DMS114 treated with DMSO at 0.1 percent for 48 hours (cell line): ENCODE measurements at regions not wholly inside any gene's neighbourhood (a gene's known extent, or its start where the extent isn't known, plus 50 kb on each side); places are given as distances from the start of the nearest gene placed in this dataset.

ENCODE experiments used
- DNase-seq: peaks from one replicate; lab custom pipeline; 2025; ENCODE audit not compliant: unreplicated experiment; lab: John Stamatoyannopoulos, UW

DNA sequence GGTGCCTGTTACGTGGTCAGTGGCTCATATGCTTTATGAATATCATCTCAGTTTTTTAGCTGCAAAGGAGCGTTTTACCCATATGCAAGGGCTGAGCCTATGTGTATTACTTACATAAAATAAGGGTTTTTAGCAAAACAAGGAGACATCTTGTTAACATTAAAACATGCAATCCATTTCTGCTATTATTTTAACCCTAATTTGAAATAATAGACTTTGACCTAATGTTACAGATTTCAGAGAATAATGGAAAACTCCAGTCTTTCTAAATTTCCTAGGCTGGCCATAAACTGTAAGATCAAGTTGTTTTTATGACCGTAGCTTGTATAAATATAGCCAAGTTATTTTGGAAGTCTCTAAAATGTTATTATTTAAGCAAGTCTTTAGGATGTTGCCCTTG, 121.1 kb upstream of the SEMA6A start:
- no peak for DNase-seq

DNA sequence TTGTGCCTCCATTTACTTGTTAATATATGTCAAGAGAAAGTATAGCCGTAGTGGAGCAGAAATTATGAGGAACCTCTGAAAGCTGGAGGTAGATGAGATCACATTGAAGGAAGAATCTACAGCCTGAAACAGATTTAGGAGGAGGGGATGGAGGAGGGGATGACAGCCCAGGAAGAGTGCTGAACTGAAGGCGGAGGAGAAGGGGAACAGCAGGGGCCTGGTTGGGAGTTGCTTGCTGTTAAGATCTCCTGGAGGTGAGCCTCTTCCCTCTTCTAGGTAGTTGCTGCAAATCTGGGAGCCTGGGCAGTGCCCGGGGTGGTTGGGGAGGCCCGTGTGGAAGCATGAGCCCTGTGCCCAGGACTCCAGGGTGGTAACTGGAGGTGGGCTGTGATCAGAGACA, 111.8 kb upstream of the SEMA6A start:
- no peak for DNase-seq

DNA sequence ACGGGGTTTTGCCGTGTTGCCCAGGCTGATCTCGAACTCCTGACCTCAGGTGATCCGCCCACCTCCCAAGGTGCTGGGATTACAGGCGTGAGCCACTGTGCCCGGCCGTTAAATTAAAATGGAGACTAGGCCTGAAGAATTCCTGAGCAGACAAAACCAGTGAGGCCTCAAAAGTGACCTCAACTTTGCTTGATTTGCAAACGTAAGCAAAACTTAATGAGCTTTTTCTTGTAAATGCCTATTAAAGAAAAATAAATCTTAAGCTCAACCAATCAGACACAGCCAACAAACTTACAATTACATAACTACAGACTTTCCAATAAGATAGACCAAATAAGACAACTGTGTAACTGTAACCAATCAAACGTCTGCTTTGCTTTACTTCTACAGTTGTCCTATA, 111.3 kb upstream of the SEMA6A start:
- DNase-seq, result no peak

DNA sequence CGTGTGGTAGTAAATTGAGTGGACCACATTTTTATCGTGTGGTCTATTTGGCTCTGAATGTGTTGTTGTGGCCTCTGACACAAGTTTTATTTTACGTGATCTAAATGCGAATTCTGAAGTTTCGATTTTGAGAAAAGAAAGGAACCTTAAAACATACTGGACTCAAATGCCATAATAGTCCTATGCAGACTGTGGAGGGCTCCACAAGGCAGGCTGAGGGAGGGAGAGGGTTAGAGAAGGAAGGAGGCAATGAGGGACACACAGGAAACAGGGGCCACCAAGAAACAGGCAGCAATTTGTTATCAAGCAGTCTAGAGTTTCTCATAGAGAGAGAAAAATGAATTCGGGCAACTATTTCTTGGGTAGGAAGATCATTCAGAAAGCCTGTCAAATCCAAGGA, 110.4 kb upstream of the SEMA6A start:
- no peak for DNase-seq

DNA sequence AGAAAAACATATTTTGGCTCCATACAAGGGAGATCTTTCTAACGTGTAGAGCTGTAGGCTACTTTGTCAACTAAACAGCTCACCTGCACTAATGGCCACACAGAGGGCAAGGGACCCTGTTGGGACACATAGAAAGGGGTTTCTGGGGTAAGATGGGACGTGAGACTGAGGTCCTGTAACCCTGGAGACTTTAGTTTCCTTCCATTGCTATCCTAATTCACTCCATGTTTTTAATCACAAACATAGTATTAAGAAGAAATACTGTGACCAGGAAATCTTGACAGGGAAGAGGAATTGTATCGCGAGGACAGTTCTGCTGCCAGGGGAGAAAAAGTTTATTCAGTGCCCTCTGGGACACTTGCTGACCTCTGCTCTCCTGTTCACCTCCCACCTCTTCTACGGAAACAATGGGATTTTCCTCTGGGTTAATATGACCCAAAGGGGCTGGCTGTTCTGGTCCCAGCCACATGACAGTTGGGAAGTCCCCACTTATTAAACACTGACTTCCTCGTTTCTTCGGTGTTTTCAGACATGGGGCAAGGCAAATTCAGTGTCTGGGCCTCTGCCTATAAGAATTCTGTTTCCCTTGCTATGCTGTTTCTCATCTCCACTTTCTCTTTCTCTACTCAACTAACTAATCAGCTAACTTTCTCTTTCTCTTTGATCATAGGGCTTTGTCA, 106.9 kb upstream of the SEMA6A start:
- DNase-seq, result no peak

DNA sequence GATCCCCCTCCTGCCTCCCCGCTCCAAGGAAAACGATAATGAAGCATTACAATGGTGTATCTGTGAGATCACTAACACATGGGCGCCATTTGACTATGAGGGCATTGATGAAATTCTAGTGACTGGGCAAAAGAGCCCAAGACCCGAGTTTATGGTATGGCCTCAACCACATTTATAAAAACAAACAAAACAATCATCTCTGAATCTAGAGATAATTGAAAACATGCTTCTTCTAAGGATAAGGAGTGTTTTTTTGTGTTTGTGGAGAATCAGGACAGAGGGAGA, 100.9 kb upstream of the SEMA6A start:
- DNase-seq, result no peak

DNA sequence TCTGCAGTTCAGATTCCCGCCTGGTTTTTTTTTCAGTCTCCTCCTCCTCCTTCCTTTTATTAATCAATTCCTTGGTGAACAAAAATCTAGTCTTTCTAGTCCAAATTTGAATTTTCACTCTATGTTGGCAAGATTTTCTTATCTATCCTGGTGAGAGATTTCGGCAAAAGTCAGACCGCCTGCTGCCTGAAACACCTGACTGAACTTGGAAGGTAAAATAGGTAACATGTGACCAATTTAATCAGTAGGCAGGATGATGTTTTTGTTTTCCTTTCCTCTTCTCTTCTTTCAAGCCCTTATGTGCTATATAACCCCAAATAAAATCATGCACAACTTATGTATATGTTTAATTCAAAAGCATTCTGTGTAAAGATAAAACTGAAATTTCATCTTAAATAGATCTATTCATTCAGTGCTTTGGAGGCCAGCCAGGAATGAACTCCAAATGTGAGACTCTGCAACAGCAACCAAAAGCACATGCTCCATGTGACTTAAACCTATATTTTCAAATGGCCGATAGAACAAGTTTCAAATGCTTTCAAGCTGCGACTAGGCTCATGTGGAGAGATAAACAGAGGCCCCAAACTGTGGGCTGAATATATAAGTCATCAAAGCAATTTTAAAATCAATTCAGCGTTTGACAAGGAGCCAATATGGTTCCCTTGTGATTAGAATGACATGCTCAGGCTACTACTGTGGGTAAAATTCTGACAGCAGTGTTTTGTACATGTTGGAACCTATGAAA, 100.4 kb upstream of the SEMA6A start:
- no peak for DNase-seq

DNA sequence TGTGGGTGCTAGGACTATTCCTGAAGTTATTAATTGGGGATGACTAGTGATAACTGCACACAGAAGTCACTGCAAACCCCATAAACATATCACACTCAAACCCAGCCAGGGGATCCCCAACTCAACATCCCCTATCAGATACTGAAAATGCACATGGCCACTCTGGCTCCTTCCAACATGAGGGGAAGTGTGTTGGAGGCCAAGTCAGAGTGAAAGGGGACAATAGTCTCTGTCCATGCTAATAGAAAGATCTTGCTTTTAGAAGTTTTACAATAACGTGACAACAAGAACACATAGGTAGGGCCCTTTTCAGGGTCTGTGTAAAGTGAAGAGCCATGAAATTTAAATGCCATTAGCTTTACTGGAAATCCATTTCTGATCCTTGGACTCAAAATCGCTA, 98.8 kb upstream of the SEMA6A start:
- no peak for DNase-seq

DNA sequence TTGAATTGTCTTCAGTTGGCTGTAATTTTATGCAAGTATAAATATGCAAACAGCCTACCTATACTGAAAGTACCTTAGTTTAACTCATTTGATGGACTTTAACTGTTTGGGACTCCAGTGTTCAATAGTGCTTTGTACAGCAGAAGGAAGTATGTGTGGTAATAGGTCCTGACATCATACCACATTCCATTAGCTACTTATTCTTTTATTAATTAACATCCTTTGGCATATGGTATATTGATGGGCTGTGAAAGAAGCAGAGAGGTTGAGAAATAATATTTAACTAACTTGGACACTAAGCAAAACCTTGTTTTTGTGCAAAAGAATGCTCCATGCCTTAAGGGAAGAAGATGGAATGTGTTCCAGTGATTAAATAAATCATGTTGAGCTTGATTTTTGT, 97.6 kb upstream of the SEMA6A start:
- no peak for DNase-seq

DNA sequence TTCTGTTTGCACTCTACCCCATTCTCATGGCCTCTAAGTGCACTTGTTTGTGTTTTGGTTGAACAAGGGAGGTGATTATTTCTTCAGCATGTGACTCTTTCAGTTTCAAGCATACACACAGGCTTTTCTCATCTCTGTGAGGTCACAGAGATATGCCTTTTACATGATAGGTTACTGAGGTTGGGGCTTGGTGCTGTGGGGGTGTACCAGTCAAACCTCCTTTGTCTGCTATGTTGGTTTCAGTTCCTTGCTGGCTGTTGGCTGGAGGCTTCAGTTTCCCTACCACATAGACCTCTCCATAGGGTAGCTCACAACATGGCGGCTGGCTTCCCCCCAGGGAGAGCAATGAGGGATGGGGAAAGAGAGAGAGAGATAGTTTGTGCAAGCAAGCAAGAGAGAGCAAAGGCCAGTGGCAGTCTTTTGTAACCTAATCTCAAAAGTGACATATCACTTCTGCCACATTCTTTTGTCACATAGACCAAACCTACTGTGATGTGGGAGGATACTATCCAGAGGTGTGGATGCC, 96.7 kb upstream of the SEMA6A start:
- no peak for DNase-seq

DNA sequence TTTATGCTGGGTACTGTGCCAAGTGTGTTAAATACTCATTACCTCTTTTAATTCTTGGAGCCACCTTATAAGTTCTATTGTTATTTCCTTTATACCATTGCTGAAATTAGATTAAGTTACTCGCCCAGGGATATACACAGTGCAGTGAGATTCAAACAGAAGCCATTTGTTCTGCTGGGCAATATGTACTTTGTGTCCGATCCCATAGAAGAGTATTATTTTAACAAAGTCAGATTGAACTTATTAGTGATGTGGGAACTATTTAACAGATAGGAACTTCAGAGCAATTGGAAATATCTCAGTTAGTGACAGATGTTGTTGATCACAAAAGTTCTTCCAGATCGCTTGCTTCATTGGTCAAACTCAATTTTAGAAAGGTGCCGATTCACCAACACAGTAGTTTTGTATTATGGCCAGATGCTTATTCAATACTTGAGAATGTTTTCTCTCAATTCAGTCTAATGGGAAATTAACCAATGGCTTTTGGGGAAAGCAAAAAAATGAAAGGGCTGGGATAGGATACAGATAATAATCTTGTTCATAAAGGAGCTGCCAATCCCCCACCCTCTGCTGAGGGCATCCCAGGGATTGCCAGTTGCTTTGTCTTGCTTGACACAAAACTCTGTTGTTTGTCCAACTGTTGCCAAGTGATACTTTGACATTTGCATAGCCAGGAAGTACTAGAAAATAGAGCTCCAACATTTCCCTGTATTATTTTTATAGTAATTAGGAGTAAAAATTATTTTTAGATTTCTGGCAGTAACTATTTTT, 94.8 kb upstream of the SEMA6A start:
- no peak for DNase-seq

DNA sequence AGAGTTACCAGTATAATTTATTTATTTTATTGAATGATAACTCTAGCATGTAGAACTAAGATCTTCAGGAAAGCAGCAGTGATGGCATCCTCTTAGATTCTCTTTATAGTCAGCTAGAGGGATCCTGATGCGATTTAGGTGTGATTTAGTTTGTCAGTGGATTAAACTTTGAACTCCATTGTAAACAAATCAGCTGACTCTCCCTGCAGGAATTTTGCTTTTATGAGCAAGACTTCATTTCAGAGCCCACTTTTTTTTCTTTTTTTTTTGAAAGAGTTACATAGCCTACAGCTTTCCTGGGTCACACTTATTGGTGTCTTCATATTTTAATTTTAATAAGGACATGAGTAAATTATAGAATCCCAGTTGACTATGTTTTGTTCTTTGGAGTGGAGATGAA, 93.8 kb upstream of the SEMA6A start:
- no peak for DNase-seq

DNA sequence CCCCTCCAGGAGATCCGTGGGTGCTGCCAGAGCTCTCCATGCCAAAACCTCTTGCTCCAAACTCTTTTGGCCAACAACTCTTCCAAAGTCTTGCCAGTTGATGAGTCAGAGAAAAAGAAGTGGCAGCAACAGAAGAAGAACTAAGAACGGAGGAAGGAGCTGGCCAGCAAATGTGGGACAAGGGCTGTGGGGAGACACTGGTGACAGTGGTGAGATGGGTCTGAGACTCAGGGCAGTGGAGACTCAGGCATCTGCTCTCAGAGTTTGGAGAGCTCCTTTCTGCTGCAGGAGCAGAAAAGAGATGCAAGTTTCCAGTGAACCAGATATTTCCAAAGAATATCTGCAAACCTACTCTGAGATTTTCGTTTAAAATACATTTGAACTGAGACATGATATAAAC, 92.3 kb upstream of the SEMA6A start:
- no peak for DNase-seq

DNA sequence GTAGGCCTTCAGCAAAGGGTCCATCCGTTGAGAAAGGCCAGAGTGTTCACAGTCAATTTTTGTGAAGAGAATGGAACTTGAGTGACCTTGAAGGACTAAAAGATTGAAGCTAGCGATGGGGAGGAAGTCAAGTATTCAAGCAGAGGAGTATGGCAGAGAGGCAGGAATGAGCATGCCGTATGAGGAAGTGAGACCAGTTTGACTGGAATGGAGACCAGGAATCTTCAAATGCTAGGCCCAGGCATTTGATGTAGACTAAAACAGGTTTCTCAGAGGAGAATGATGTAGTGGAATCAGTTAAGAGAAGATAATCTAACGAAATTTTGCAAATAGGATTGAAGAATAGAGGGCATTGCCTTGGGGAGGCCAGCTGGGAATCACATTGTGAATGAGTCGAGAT, 90.4 kb upstream of the SEMA6A start:
- no peak for DNase-seq

DNA sequence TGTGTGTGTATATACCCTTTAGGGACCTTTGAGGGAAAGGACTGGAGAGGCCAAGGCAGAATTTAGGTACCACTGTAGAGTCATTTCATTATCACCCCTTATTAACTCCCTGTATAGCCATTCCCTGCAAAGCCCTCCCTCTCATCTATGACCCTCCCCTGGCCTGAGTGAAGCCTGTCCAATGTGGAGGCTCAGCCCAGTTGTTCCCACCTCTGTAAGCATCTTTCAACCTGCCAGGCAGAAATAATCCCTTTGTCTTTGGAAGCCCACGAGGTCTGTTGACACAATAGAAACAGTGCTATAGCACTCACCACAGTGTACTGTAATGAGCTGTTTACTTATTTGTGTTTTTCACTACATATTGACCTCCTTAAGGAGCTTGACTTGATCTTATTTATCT, 88.5 kb upstream of the SEMA6A start:
- DNase-seq, result no peak

DNA sequence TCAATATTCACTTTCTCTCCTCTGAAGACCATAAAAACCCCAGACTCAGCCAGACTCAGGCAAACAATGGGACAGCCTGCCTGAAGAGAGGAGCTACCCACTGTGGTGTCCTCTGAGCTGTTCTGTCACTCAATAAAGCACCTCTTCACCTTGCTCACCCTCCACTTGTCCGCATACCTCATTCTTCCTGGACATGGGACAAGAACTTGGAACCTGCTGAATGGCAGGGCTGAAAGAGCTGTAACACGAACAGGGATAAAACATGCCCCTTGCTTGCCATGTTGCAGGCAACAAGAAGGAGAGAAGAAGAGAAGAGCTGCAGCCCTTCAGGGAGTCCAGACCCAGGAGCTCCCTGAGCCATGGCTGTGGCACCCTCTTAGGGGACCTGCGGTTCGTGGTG, 86.8 kb upstream of the SEMA6A start:
- no peak for DNase-seq

DNA sequence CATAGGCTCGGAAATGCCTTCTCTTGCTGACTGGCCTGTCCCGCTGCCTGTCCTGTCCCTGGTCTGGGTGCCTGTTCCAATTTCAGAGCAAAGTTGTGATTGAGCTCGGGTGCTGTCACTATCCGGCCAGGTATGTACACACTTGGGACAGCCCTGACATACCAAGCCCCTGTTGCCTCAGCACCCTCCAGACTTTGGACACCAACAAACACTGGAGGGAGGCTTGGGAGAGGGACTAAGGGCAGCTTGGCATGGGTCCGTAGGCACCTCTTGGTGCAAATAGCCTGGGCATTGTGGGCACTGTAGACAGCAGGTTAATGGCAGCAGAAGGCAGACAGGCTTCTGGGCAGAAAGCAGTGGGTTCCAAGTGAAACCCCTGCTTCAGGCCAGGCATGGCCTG, 86.3 kb upstream of the SEMA6A start:
- DNase-seq, result no peak

DNA sequence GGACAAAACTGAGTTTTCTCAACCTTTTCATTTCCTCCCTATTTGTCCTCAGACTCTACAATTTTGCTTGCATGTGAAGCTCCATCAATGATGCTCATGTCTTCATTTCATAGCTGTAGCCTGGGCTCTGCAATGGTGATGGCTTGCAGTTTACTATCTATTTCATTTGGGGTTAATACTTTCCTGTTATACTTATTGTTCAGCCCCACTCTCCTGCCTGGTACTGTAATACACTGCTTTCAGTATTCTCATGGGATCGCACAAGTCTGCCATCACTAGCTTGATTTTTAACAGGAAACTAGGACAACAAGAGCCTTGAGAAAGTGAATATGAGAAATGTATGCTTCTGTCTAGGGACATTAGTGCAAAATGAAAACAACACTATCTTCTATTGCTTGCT, 84.2 kb upstream of the SEMA6A start:
- no peak for DNase-seq

DNA sequence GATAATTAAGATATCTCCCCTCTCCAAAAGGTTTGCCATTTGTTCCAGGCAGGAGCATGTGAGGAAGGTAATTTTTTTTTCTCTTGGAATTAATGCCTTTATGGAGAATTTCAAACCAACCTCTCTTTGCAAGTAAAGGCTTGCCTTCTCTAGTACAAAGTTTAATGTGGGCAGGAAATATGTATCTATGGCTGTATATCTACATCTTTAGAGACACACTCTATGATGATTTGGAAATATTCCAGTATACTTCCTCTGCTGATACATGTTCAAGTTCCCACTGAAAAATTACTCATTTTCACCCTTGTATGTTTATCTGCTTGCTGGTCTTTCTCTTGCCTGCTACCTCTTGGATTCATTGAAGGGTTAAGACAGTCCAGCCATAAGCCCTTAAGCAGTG, 83.5 kb upstream of the SEMA6A start:
- DNase-seq, result no peak

DNA sequence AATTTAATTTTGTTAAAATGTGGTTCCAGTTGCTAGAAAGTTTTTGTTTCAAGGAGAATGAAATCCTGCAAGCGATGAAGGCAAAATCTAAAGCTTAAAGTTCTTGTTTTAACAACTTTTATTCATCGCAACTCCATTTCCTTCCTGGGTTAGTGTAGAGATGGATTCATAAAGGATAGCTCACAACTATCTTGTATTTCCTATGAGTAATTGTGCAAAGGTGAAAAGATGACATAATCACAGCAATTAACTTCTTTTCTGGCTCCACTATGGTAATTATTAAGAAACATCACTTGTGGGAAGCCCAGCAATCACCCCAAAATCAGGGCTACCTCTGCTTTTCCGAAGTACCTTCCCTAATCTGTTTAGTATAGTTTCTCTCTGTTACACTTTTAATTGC, 80.8 kb upstream of the SEMA6A start:
- DNase-seq, result no peak

DNA sequence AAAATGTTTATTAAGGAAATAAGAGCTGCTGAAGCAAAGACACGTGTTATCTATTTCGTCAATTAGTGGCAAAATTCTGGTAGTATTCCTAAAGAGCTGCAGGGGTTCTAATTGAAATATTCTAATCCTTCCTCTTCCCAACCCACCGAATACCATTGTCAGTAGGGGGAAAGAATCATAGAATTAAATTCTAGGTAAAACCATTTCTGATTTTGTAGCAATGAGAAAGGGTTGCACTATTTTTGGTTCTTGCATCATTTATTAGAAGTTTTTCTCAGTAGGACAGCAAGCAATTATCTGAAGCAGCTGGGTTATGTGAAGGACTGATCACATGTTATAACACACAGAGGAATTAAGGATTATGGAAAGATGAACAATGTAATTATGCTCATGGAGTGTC, 80.3 kb upstream of the SEMA6A start:
- DNase-seq, result no peak

DNA sequence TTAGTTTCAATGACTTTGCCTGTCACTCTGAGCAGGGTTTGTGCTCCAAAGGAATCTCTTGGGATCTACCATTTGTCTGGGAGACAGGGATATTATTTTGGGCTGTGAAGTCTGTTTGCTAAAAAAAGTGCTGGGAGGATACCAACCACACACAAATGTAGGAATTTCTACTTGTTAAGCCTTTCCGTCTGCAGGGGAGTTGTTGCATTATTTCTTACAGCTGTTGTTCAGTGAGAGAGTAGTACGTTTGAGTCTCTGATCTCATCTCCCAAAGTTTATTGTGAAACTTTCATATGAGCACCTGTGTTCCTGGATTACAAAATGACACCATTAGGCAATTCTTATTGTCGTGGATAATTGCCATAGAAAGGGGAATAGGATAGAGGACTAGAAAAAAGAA, 78.3 kb upstream of the SEMA6A start:
- no peak for DNase-seq
